ENCODE measurements at regions not wholly inside any gene's neighbourhood (a gene's known extent, or its start where the extent isn't known, plus 50 kb on each side); places are given as distances from the start of the nearest gene placed in this dataset.

GRCh38 chr5:35409361-35409760, 179.1 kb upstream of the PRLR start:
- DNase-seq, result no peak
- Histone ChIP-seq H3K36me3 (no peaks in the 10 kb centered on the region), H3K4me1 (no peaks in the 10 kb centered on the region), H3K4me3 (no peak overlapping the region), H3K9me3 (no peaks in the 10 kb centered on the region), H3K27ac (no peak overlapping the region), H3K27me3 (no peaks in the 10 kb centered on the region)
- TF ChIP-seq CTCF (IDR thresholded peaks at IDR 0.05), result no peak
- intact Hi-C loops (cut with DNase I; ENCODE audit: low total_unique reads), result no loop called here

GRCh38 chr5:35408146-35408545, 177.9 kb upstream of the PRLR start:
- H3K4me3 ChIP-seq, result no peak overlapping the region
- TF ChIP-seq CTCF (IDR thresholded peaks at IDR 0.05), result no peak
- no peaks in the 10 kb centered on the region for H3K27me3 ChIP-seq
- H3K27ac ChIP-seq, result no peak overlapping the region
- intact Hi-C loops (cut with DNase I; ENCODE audit: low total_unique reads), result no loop called here
- H3K36me3 ChIP-seq, result no peaks in the 10 kb centered on the region
- DNase-seq, result no peak
- H3K9me3 ChIP-seq, result no peaks in the 10 kb centered on the region
- no peaks in the 10 kb centered on the region for H3K4me1 ChIP-seq

- H3K4me1 ChIP-seq, result no peaks in the 10 kb centered on the region
- no peaks in the 10 kb centered on the region for H3K27me3 ChIP-seq
- no peak for TF ChIP-seq CTCF (IDR thresholded peaks at IDR 0.05)
Measured at GRCh38 chr5:35407697-35408096, 177.4 kb upstream of the PRLR start.

GRCh38 chr5:35405938-35406337, 175.7 kb upstream of the PRLR start:
- intact Hi-C loops (cut with DNase I; ENCODE audit: low total_unique reads), result no loop called here
- no peak for TF ChIP-seq CTCF (IDR thresholded peaks at IDR 0.05)
- Histone ChIP-seq H3K36me3 (no peaks in the 10 kb centered on the region), H3K4me3 (no peak overlapping the region), H3K27me3 (no peaks in the 10 kb centered on the region), H3K9me3 (no peaks in the 10 kb centered on the region), H3K27ac (no peak overlapping the region), H3K4me1 (no peaks in the 10 kb centered on the region)
- DNase-seq, result no peak

More at GRCh38 chr5:35407697-35408096, 177.4 kb upstream of the PRLR start:
- DNase-seq, result no peak
- Histone ChIP-seq H3K27ac (no peak overlapping the region), H3K36me3 (no peaks in the 10 kb centered on the region), H3K4me3 (no peak overlapping the region), H3K9me3 (no peaks in the 10 kb centered on the region)
- intact Hi-C loops (cut with DNase I; ENCODE audit: low total_unique reads), result no loop called here

- Histone ChIP-seq H3K4me3 (no peak overlapping the region), H3K27ac (no peak overlapping the region), H3K4me1 (no peaks in the 10 kb centered on the region), H3K36me3 (no peaks in the 10 kb centered on the region), H3K27me3 (no peaks in the 10 kb centered on the region), H3K9me3 (no peaks in the 10 kb centered on the region)
- intact Hi-C loops (cut with DNase I; ENCODE audit: low total_unique reads), result no loop called here
- TF ChIP-seq CTCF (IDR thresholded peaks at IDR 0.05), result no peak
- no peak for DNase-seq
Measured at GRCh38 chr5:35404701-35405100, 174.4 kb upstream of the PRLR start.

GRCh38 chr5:35393901-35394300, 163.6 kb upstream of the PRLR start:
- Histone ChIP-seq H3K4me3 (no peak overlapping the region), H3K27me3 (no peaks in the 10 kb centered on the region), H3K27ac (no peak overlapping the region), H3K36me3 (no peaks in the 10 kb centered on the region), H3K9me3 (no peaks in the 10 kb centered on the region), H3K4me1 (no peaks in the 10 kb centered on the region)
- DNase-seq, result no peak
- TF ChIP-seq CTCF (IDR thresholded peaks at IDR 0.05), result no peak
- intact Hi-C loops (cut with DNase I; ENCODE audit: low total_unique reads), result no loop called here
